HT-29 (cell line): ENCODE measurements at regions not wholly inside any gene's neighbourhood (a gene's known extent, or its start where the extent isn't known, plus 50 kb on each side); places are given as distances from the start of the nearest gene placed in this dataset.
"Not testable (repeated sequence)": the region's sequence is repeated elsewhere in the genome, so short reads cannot be mapped to it uniquely, and the experiment has no call there.

Source experiments
- DNase-seq: peaks from one replicate; pipeline ENCODE4 v3.0.0-alpha.2; 2015; ENCODE audit warnings: low spot score

- no peak for DNase-seq
These were observed 468.1 kb upstream of the MYT1L start for GRCh38 chr2:2799151-2799697.

GRCh38 chr2:2798337-2798736 lies 467.3 kb upstream of the MYT1L start:
- no peak for DNase-seq

- no peak for DNase-seq
These were observed 466.7 kb upstream of the MYT1L start for GRCh38 chr2:2797797-2798196.

- no peak for DNase-seq
These were observed 465.1 kb upstream of the MYT1L start for GRCh38 chr2:2796207-2796606.

GRCh38 chr2:2795438-2796091 lies 464.5 kb upstream of the MYT1L start:
- no peak for DNase-seq

GRCh38 chr2:2793925-2794560 lies 463.0 kb upstream of the MYT1L start:
- no peak for DNase-seq

- DNase-seq: no peak
These were observed 462.4 kb upstream of the MYT1L start for GRCh38 chr2:2793514-2793913.

GRCh38 chr2:2791606-2792005 lies 460.5 kb upstream of the MYT1L start:
- DNase-seq: no peak

GRCh38 chr2:2791031-2791430 lies 460.0 kb upstream of the MYT1L start:
- DNase-seq: no peak

GRCh38 chr2:2788076-2788475 lies 457.0 kb upstream of the MYT1L start:
- no peak for DNase-seq

- DNase-seq: no peak
These were observed 456.3 kb upstream of the MYT1L start for GRCh38 chr2:2787301-2787907.

GRCh38 chr2:2782007-2782406 lies 450.9 kb upstream of the MYT1L start:
- DNase-seq: no peak

GRCh38 chr2:2779727-2780126 lies 448.7 kb upstream of the MYT1L start:
- DNase-seq: no peak

- DNase-seq: no peak
These were observed 446.8 kb upstream of the MYT1L start for GRCh38 chr2:2777876-2778275.

GRCh38 chr2:2777213-2777612 lies 446.1 kb upstream of the MYT1L start:
- no peak for DNase-seq

- no peak for DNase-seq
These were observed 443.9 kb upstream of the MYT1L start for GRCh38 chr2:2775018-2775417.

- no peak for DNase-seq
These were observed 442.6 kb upstream of the MYT1L start for GRCh38 chr2:2773692-2774091.

GRCh38 chr2:2773080-2773479 lies 442.0 kb upstream of the MYT1L start:
- DNase-seq: not testable (repeated sequence)

GRCh38 chr2:2771721-2772411 lies 440.8 kb upstream of the MYT1L start:
- DNase-seq: no peak

GRCh38 chr2:2769481-2770431 lies 438.7 kb upstream of the MYT1L start:
- no peak for DNase-seq

GRCh38 chr2:2768476-2768875 lies 437.4 kb upstream of the MYT1L start:
- DNase-seq: no peak
